B cell (primary cell): ENCODE measurements at regions not wholly inside any gene's neighbourhood (a gene's known extent, or its start where the extent isn't known, plus 50 kb on each side); places are given as distances from the start of the nearest gene placed in this dataset.

ENCODE experiments used
- ATAC-seq: fragments of 200-7000 bp; cut with Tn5 transposase; one replicate; pipeline ENCODE4 v1.10.0; 2021; ENCODE audit warnings: low read depth, mild to moderate bottlenecking, moderate number of reproducible peaks, moderate library complexity
- CTCF ChIA-PET: fragments of 350-600 bp; sonication (Branson Sonifier 250); formaldehyde crosslinking; loops from one replicate; lab custom pipeline; 2021; ENCODE audit warnings: antibody characterized with exemption, inconsistent platforms; lab: Charles Lee
- POLR2A ChIA-PET: fragments of 350-600 bp; sonication (Branson Sonifier 250); formaldehyde crosslinking; loops from one replicate; lab custom pipeline; 2021; ENCODE audit warnings: antibody characterized with exemption; lab: Charles Lee
- DNase-seq: peaks from one replicate; pipeline ENCODE4 v3.0.0; 2013
- H2AFZ ChIP-seq: 2 replicates; pipeline ENCODE4 v1.6.1; 2012; ENCODE audit warnings: mild to moderate bottlenecking, low read depth, low read length; ENCODE audit not compliant: insufficient read depth, poor library complexity, severe bottlenecking
- H3K27ac ChIP-seq, 2 donors: 1 replicate in 1 of 2; 2 replicates in 1 of 2; pipeline ENCODE4 v1.5.1; 2012 to 2013; ENCODE audit warnings: low read length in 2 of 2, mild to moderate bottlenecking in 2 of 2, moderate library complexity in 1 of 2
- H3K27me3 ChIP-seq, 4 experiments: fragments of 200-600 bp in 1 of 4; sonication (generic) in 1 of 4; replicated peaks in 1 of 4; 1 replicate in 2 of 4; 2 replicates in 2 of 4; pipeline versions ENCODE4 v1.6.1 to v1.7.0; 2013 to 2016; ENCODE audit warnings: low read length in 3 of 4, mild to moderate bottlenecking in 2 of 4, mixed read lengths in 1 of 4, moderate library complexity in 1 of 4; ENCODE audit not compliant: insufficient read depth in 4 of 4, control insufficient read depth in 3 of 4; ENCODE audit errors: control extremely low read depth in 1 of 4
- H3K36me3 ChIP-seq, 2 experiments: replicated peaks in 1 of 2; 1 replicate in 1 of 2; 2 replicates in 1 of 2; pipeline versions ENCODE4 v1.6.1 to v1.7.1; 2013; ENCODE audit warnings: low read length in 1 of 2; ENCODE audit not compliant: insufficient read depth in 2 of 2, control insufficient read depth in 1 of 2; ENCODE audit errors: control extremely low read depth in 1 of 2, extremely low read depth in 1 of 2
- H3K4me1 ChIP-seq, 2 donors: fragments of 200-600 bp in 1 of 2; sonication (generic) in 1 of 2; 1 replicate in 1 of 2; 2 replicates in 1 of 2; pipeline versions ENCODE4 v1.5.1 to v1.6.1; 2013 to 2017; ENCODE audit warnings: low read length in 2 of 2; ENCODE audit not compliant: control insufficient read depth in 2 of 2, insufficient read depth in 2 of 2
- H3K4me2 ChIP-seq: replicated peaks from 2 replicates; pipeline ENCODE3; 2012; ENCODE audit warnings: mild to moderate bottlenecking, low read depth, low read length; ENCODE audit not compliant: poor library complexity, severe bottlenecking
- H3K4me3 ChIP-seq, 5 experiments: fragments of 200-600 bp in 1 of 5; sonication (generic) in 1 of 5; 1 replicate in 3 of 5; 2 replicates in 2 of 5; pipeline versions ENCODE4 v1.5.1 to v1.7.0; 2011 to 2016; ENCODE audit warnings: low read length in 4 of 5, mild to moderate bottlenecking in 4 of 5, low read depth in 2 of 5, control low read depth in 1 of 5, moderate library complexity in 1 of 5; ENCODE audit not compliant: insufficient read depth in 1 of 5; ENCODE audit errors: control extremely low read depth in 1 of 5, extremely low read depth in 1 of 5
- H3K79me2 ChIP-seq: fragments of 200-600 bp; sonication (generic); one replicate; pipeline ENCODE4 v1.6.0; 2016; ENCODE audit warnings: low read length; ENCODE audit not compliant: control insufficient read depth, insufficient read depth
- H3K9ac ChIP-seq: fragments of 200-600 bp; sonication (generic); 2 replicates; pipeline ENCODE4 v1.6.1; 2017; ENCODE audit warnings: mild to moderate bottlenecking, low read length, moderate library complexity
- H3K9me3 ChIP-seq, 3 donors: one replicate each; pipeline versions ENCODE4 v1.6.1 to v1.7.1; 2013; ENCODE audit warnings: low read length in 2 of 3; ENCODE audit not compliant: control insufficient read depth in 2 of 3, insufficient read depth in 1 of 3; ENCODE audit errors: control extremely low read depth in 1 of 3
- H4K20me1 ChIP-seq: 2 replicates; pipeline ENCODE4 v1.6.0; 2012; ENCODE audit warnings: mild to moderate bottlenecking, low read length; ENCODE audit not compliant: insufficient read depth, control insufficient read depth, poor library complexity, severe bottlenecking
- H3K27ac Mint-ChIP-seq: one replicate; pipeline ENCODE4 v1.8.0; 2021; ENCODE audit warnings: mixed read lengths
- H3K27me3 Mint-ChIP-seq: one replicate; pipeline ENCODE4 v1.8.0; 2021; ENCODE audit warnings: mixed read lengths
- H3K4me1 Mint-ChIP-seq: one replicate; pipeline ENCODE4 v1.8.0; 2021; ENCODE audit warnings: mixed read lengths
- H3K4me3 Mint-ChIP-seq: one replicate; pipeline ENCODE4 v1.8.0; 2021; ENCODE audit warnings: mixed read lengths
- H3K9me3 Mint-ChIP-seq: one replicate; pipeline ENCODE4 v1.8.0; 2022; ENCODE audit warnings: mixed read lengths; ENCODE audit not compliant: insufficient read depth
- CTCF ChIP-seq: fragments of 200-600 bp; IDR thresholded peaks from one replicate; pipeline ENCODE4 v1.8.0; 2022; ENCODE audit warnings: antibody characterized with exemption, mild to moderate bottlenecking
- EZH2 ChIP-seq: IDR thresholded peaks from 2 replicates; pipeline ENCODE4 v1.6.1; 2012; ENCODE audit warnings: borderline replicate concordance, low read depth, mild to moderate bottlenecking, moderate library complexity, low read length; ENCODE audit not compliant: insufficient read depth, poor library complexity, severe bottlenecking
- WGBS: methylation state at CpG from one replicate; pipeline ENCODE4 v1.1.5; 2013; ENCODE audit warnings: missing lambda C conversion rate; ENCODE audit not compliant: insufficient coverage; 5-methylcytosine and 5-hydroxymethylcytosine counted together
- intact Hi-C: fragments of 100-400 bp; cut with micrococcal nuclease; formaldehyde crosslinking; loops from one replicate; pipeline ENCODE4 v1.10.0; 2022

- no CpG with 5 or more reads among the region's 5 CpGs for WGBS
- CTCF ChIA-PET: no interaction called here
- no peak overlapping the region for H3K9ac ChIP-seq
Observed at GRCh38 chrY:15704906-15705305, 1180.6 kb downstream of the NLGN4Y start.

More at GRCh38 chrY:15704906-15705305, 1180.6 kb downstream of the NLGN4Y start:
- no peaks in the 10 kb centered on the region for H3K4me1 Mint-ChIP-seq
- no peak overlapping the region for H3K4me3 ChIP-seq
- POLR2A ChIA-PET: no interaction called here
- no peaks in the 10 kb centered on the region for H3K9me3 Mint-ChIP-seq
- H3K9me3 ChIP-seq: no peaks in the 10 kb centered on the region
- no peak overlapping the region for H3K27ac ChIP-seq
- no peaks in the 10 kb centered on the region for H4K20me1 ChIP-seq
- H3K4me2 ChIP-seq: no peak overlapping the region
- no peaks in the 10 kb centered on the region for H3K36me3 ChIP-seq
- intact Hi-C loops: no loop called here
- no peak overlapping the region for H2AFZ ChIP-seq
- H3K79me2 ChIP-seq: no peaks in the 10 kb centered on the region
- no peak overlapping the region for H3K4me3 Mint-ChIP-seq
- ATAC-seq: no peak
- no peak for DNase-seq
- no peak for TF ChIP-seq CTCF
- TF ChIP-seq EZH2: no peak
- H3K27me3 ChIP-seq: no peaks in the 10 kb centered on the region
- no peaks in the 10 kb centered on the region for H3K27me3 Mint-ChIP-seq
- no peaks in the 10 kb centered on the region for H3K4me1 ChIP-seq
- no peak overlapping the region for H3K27ac Mint-ChIP-seq
